Endothelial cell of umbilical vein (primary cell): ENCODE measurements at regions not wholly inside any gene's neighbourhood (a gene's known extent, or its start where the extent isn't known, plus 50 kb on each side); places are given as distances from the start of the nearest gene placed in this dataset.

Source experiments
- EZH2 ChIP-seq: IDR thresholded peaks from 2 replicates; pipeline ENCODE4 v1.6.1; 2012; ENCODE audit warnings: borderline replicate concordance, low read depth, mild to moderate bottlenecking, moderate library complexity, low read length, inconsistent platforms; ENCODE audit not compliant: severe bottlenecking
- FOS ChIP-seq: IDR thresholded peaks from 2 replicates; pipeline ENCODE4 v1.6.1; 2011; ENCODE audit warnings: mild to moderate bottlenecking, low read length, moderate library complexity, borderline replicate concordance; ENCODE audit not compliant: insufficient read depth
- JUN ChIP-seq: IDR thresholded peaks from 2 replicates; pipeline ENCODE4 v1.6.1; 2011; ENCODE audit warnings: borderline replicate concordance, low read depth; ENCODE audit not compliant: insufficient read length, insufficient read depth
- MYC ChIP-seq: IDR thresholded peaks from one replicate; pipeline ENCODE4 v1.6.1; 2011; ENCODE audit warnings: mild to moderate bottlenecking, low read depth, low read length
- POLR2A ChIP-seq: IDR thresholded peaks from 2 replicates; pipeline ENCODE4 v1.6.1; 2012; ENCODE audit warnings: low read depth, mild to moderate bottlenecking, control low read depth, low read length
- POLR2AphosphoS5 ChIP-seq: IDR thresholded peaks from 2 replicates; pipeline ENCODE4 v1.6.1; 2012; ENCODE audit warnings: low read depth, mild to moderate bottlenecking, control low read depth, low read length, moderate library complexity; ENCODE audit not compliant: insufficient read depth
- TF ChIP-seq, protein P1 (sequence below), 2 donors: IDR thresholded peaks; 1 replicate in 1 of 2; 2 replicates in 1 of 2; pipeline ENCODE4 v1.5.1; 2011; ENCODE audit warnings: low read length in 2 of 2, mild to moderate bottlenecking in 2 of 2, moderate library complexity in 2 of 2, control low read depth in 1 of 2, inconsistent platforms in 1 of 2, low read depth in 1 of 2; ENCODE audit not compliant: insufficient read depth in 1 of 2; ENCODE audit errors: extremely low read depth in 1 of 2
- TF ChIP-seq, protein P2 (sequence below): IDR thresholded peaks from 2 replicates; pipeline ENCODE4 v1.6.1; 2011; ENCODE audit not compliant: insufficient read depth, insufficient read length

DNA sequence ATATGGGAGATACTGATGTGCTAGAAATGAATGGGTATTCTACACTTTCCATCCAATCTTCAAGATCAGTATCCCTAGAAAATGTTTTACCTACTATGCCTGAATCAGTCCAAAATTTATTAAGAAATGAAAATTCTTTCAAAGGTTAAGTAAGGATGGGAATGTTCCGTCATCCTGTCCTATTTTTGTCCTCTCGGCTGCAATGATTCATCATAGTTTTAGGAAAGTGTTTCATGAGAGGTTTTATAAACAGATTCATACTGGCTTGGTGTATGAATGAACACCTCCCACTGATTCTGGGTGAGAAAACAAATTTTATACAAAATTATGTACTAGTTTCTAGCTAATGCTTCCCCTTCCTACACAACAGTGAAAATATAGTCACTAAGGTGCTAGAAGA is 504.6 kb upstream of the NR5A2 start:
- TF ChIP-seq, protein P1, sequence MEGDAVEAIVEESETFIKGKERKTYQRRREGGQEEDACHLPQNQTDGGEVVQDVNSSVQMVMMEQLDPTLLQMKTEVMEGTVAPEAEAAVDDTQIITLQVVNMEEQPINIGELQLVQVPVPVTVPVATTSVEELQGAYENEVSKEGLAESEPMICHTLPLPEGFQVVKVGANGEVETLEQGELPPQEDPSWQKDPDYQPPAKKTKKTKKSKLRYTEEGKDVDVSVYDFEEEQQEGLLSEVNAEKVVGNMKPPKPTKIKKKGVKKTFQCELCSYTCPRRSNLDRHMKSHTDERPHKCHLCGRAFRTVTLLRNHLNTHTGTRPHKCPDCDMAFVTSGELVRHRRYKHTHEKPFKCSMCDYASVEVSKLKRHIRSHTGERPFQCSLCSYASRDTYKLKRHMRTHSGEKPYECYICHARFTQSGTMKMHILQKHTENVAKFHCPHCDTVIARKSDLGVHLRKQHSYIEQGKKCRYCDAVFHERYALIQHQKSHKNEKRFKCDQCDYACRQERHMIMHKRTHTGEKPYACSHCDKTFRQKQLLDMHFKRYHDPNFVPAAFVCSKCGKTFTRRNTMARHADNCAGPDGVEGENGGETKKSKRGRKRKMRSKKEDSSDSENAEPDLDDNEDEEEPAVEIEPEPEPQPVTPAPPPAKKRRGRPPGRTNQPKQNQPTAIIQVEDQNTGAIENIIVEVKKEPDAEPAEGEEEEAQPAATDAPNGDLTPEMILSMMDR (IDR thresholded peaks at IDR 0.05; ENCODE audit: extremely low read depth in 1 of 2, insufficient read depth in 1 of 2, low read depth in 1 of 2, low read length in 2 of 2): no peak
- TF ChIP-seq POLR2A (no peak), EZH2 (no peak), JUN (no peak), MYC (no peak), FOS (no peak), POLR2AphosphoS5 (no peak)
- TF ChIP-seq, protein P2, sequence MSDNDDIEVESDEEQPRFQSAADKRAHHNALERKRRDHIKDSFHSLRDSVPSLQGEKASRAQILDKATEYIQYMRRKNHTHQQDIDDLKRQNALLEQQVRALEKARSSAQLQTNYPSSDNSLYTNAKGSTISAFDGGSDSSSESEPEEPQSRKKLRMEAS: no peak
